ENCODE measurements at regions not wholly inside any gene's neighbourhood (a gene's known extent, or its start where the extent isn't known, plus 50 kb on each side); places are given as distances from the start of the nearest gene placed in this dataset.

DNA sequence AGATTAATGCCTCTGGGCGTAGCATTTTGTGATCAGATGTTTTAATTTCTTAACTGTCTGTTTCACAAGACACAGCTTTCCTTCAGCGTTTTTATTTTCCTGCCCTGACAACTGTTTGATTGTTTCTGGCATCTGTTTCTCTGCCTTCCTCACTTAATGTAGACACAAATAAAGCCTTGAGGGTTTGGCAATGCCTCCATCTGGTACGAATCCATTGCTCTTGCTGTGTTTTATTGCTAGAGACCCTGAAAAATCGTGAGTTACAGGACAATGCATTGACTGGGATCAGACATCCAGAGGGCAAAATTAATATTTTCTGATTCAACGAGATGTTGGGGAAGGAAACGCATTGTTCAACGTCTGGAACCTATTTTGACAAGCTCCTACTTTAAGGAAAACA lies 363.5 kb downstream of the MRPL39 start:
- Histone ChIP-seq H2BK12ac (ENCODE audit: low read length in 2 of 2) (no peak overlapping the region), H3K4me2 (ENCODE audit: low read length, poor library complexity, severe bottlenecking) (no peak overlapping the region), H3K4me1 (ENCODE audit: control insufficient read depth, insufficient read depth, low read depth, low read length) (no peaks in the 10 kb centered on the region), H3K4ac (ENCODE audit: low read depth in 1 of 2, low read length in 2 of 2) (no peak overlapping the region), H3K79me1 (replicated peaks; ENCODE audit: low read length, poor library complexity, severe bottlenecking) (no peaks in the 10 kb centered on the region), H3K14ac (ENCODE audit: low read length in 2 of 2) (no peak overlapping the region), H2AK5ac (ENCODE audit: low read length, severe bottlenecking) (no peak overlapping the region), H3K27ac (ENCODE audit: low read length, poor library complexity, severe bottlenecking) (no peak overlapping the region), H4K8ac (ENCODE audit: low read length) (no peak overlapping the region), H3K4me3 (ENCODE audit: insufficient read depth in 1 of 2, low read depth in 1 of 2, low read length in 2 of 2) (no peak overlapping the region), H2BK120ac (ENCODE audit: low read depth, low read length) (no peak overlapping the region), H2BK5ac (ENCODE audit: low read depth, low read length, poor library complexity, severe bottlenecking) (no peak overlapping the region), H2BK15ac (ENCODE audit: low read depth, poor library complexity, severe bottlenecking) (no peak overlapping the region), H4K91ac (ENCODE audit: low read length) (no peak overlapping the region), H2AFZ (ENCODE audit: low read depth, low read length) (no peak overlapping the region), H3K9me3 (ENCODE audit: control insufficient read depth, low read length) (no peaks in the 10 kb centered on the region), H3K18ac (ENCODE audit: low read depth in 1 of 2, low read length in 2 of 2) (no peak overlapping the region), H3K9ac (ENCODE audit: low read length) (no peak overlapping the region), H3K36me3 (ENCODE audit: control insufficient read depth in 1 of 2, insufficient read depth in 2 of 2, low read depth in 1 of 2, low read length in 2 of 2) (no peaks in the 10 kb centered on the region), H3K27me3 (ENCODE audit: control insufficient read depth in 1 of 2, insufficient read depth in 1 of 2, low read length in 2 of 2) (no peaks in the 10 kb centered on the region), H3K23ac (ENCODE audit: low read length in 2 of 2) (no peak overlapping the region)
- WGBS: 61% methylated on average over 7 of the region's 7 CpGs
- DNase-seq: no peak

DNA sequence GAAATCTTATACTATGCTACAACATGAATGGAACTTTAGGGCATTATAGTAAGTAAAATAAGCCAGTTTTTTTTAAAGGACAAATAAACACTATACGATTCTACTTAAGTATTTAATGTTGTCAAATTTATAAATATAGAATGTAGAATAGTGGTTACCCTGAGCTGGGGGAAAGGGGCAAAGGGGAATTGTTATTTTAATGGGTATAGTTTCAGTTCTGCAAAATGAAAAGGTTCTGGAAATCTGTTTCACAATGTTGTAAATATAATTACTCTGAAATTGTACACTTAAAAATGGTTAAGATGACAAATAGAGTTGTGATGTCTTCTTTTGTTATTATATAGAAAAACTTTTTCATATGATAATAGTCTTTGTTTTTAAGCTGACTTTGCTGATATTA lies 366.3 kb downstream of the MRPL39 start:
- Histone ChIP-seq H3K23ac (ENCODE audit: low read length in 2 of 2) (no peak overlapping the region), H3K4ac (ENCODE audit: low read depth in 1 of 2, low read length in 2 of 2) (no peak overlapping the region), H3K9me3 (ENCODE audit: control insufficient read depth, low read length) (peaks cover 15% of the 10 kb centered on the region), H3K79me1 (replicated peaks; ENCODE audit: low read length, poor library complexity, severe bottlenecking) (no peaks in the 10 kb centered on the region), H2BK5ac (ENCODE audit: low read depth, low read length, poor library complexity, severe bottlenecking) (no peak overlapping the region), H3K4me1 (ENCODE audit: control insufficient read depth, insufficient read depth, low read depth, low read length) (no peaks in the 10 kb centered on the region), H2AFZ (ENCODE audit: low read depth, low read length) (no peak overlapping the region), H2AK5ac (ENCODE audit: low read length, severe bottlenecking) (no peak overlapping the region), H3K4me3 (ENCODE audit: insufficient read depth in 1 of 2, low read depth in 1 of 2, low read length in 2 of 2) (no peak overlapping the region), H3K9ac (ENCODE audit: low read length) (no peak overlapping the region), H3K14ac (ENCODE audit: low read length in 2 of 2) (no peak overlapping the region), H2BK12ac (ENCODE audit: low read length in 2 of 2) (no peak overlapping the region), H4K91ac (ENCODE audit: low read length) (no peak overlapping the region), H2BK120ac (ENCODE audit: low read depth, low read length) (no peak overlapping the region), H3K4me2 (ENCODE audit: low read length, poor library complexity, severe bottlenecking) (no peak overlapping the region), H3K18ac (ENCODE audit: low read depth in 1 of 2, low read length in 2 of 2) (no peak overlapping the region), H2BK15ac (ENCODE audit: low read depth, poor library complexity, severe bottlenecking) (no peak overlapping the region), H3K27me3 (ENCODE audit: control insufficient read depth in 1 of 2, insufficient read depth in 1 of 2, low read length in 2 of 2) (no peaks in the 10 kb centered on the region), H3K36me3 (ENCODE audit: control insufficient read depth in 1 of 2, insufficient read depth in 2 of 2, low read depth in 1 of 2, low read length in 2 of 2) (no peaks in the 10 kb centered on the region), H3K27ac (ENCODE audit: low read length, poor library complexity, severe bottlenecking) (no peak overlapping the region), H4K8ac (ENCODE audit: low read length) (no peak overlapping the region)
- WGBS: no CpG with 5 or more reads among the region's 1 CpG
- DNase-seq: no peak

DNA sequence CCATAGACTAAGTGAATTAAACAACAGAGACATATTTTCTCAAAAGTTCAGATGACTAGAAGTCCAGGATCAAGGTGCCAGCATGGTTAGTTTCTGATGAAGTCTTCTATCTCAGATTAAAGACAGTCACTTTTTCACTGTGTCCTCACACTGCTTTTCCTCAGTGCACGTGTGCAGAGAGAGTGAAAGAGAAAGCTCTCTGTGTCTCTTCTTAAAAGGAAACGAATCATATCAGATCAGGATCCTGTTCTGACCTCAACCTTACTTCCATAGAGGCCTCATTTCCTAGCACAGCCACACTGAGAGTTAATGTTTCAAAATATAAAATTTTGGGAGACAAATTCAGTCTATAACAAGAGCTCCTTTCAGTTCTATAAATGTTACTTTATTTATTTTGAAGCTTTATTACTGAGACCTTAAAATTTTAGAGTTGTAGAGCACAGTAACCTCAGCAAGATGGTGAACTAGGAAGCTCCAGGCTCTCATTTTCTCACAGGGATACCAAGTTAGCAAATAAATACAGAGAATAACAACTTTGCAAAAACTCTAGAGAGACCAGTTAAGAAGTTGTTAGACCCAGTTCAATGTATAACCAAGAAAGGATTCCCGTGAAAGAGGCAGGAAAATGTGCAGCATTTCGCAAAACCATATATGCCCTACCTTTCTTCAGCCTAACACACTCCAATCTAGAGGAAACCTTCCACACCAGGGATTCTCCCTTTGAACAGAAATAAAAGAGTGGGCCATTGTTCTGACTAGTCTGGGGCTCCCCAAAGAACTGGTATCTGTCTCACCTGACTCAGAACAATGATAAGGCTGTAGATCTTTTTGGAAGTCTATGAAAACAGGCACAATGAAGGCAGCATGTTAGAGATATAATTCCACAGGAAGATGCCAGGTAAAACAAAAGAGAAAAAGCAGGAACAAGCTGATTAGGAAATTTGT lies 372.2 kb downstream of the MRPL39 start:
- no peak overlapping the region for H3K14ac ChIP-seq (ENCODE audit: low read length in 2 of 2)

DNA sequence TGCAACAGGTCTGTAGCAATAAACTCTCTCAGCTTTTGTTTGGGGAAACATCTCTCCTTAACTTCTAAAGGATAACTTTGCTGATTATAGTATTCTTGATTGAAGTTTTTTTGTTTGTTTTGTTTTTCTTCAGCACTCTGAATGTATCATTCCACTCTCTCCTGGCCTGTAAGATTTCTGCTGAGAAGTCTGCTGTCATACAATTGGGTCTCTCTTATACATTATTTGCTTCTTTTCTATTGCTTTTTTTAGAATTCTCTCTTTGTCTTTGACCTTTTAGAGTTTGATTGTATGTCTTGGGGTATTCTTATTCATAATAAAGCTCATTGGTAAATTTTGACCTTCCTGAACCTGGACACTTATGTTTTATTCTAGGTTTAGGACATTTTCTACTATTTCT lies 386.3 kb downstream of the MRPL39 start:
- H2BK120ac ChIP-seq (ENCODE audit: low read depth, low read length): no peak overlapping the region
- no peak overlapping the region for H3K4ac ChIP-seq (ENCODE audit: low read depth in 1 of 2, low read length in 2 of 2)
- no peaks in the 10 kb centered on the region for H3K79me1 ChIP-seq (replicated peaks; ENCODE audit: low read length, poor library complexity, severe bottlenecking)
- no peak overlapping the region for H2AK5ac ChIP-seq (ENCODE audit: low read length, severe bottlenecking)
- H4K8ac ChIP-seq (ENCODE audit: low read length): no peak overlapping the region
- H2AFZ ChIP-seq (ENCODE audit: low read depth, low read length): no peak overlapping the region
- no peak overlapping the region for H3K23ac ChIP-seq (ENCODE audit: low read length in 2 of 2)
- H2BK12ac ChIP-seq (ENCODE audit: low read length in 2 of 2): no peak overlapping the region
- no peak overlapping the region for H4K91ac ChIP-seq (ENCODE audit: low read length)
- H3K9me3 ChIP-seq (ENCODE audit: control insufficient read depth, low read length): peaks cover 24% of the 10 kb centered on the region
- H3K9ac ChIP-seq (ENCODE audit: low read length): no peak overlapping the region
- H3K4me3 ChIP-seq (ENCODE audit: insufficient read depth in 1 of 2, low read depth in 1 of 2, low read length in 2 of 2): no peak overlapping the region
- no peak overlapping the region for H3K18ac ChIP-seq (ENCODE audit: low read depth in 1 of 2, low read length in 2 of 2)
- no peaks in the 10 kb centered on the region for H3K36me3 ChIP-seq (ENCODE audit: control insufficient read depth in 1 of 2, insufficient read depth in 2 of 2, low read depth in 1 of 2, low read length in 2 of 2)
- H2BK15ac ChIP-seq (ENCODE audit: low read depth, poor library complexity, severe bottlenecking): no peak overlapping the region
- no peak overlapping the region for H3K4me2 ChIP-seq (ENCODE audit: low read length, poor library complexity, severe bottlenecking)
- no peak overlapping the region for H2BK5ac ChIP-seq (ENCODE audit: low read depth, low read length, poor library complexity, severe bottlenecking)
- DNase-seq: no peak
- H3K14ac ChIP-seq (ENCODE audit: low read length in 2 of 2): no peak overlapping the region
- no peaks in the 10 kb centered on the region for H3K27me3 ChIP-seq (ENCODE audit: control insufficient read depth in 1 of 2, insufficient read depth in 1 of 2, low read length in 2 of 2)
- no peaks in the 10 kb centered on the region for H3K4me1 ChIP-seq (ENCODE audit: control insufficient read depth, insufficient read depth, low read depth, low read length)
- H3K27ac ChIP-seq (ENCODE audit: low read length, poor library complexity, severe bottlenecking): no peak overlapping the region

More for the DNA sequence above, 372.2 kb downstream of the MRPL39 start:
- H4K8ac ChIP-seq (ENCODE audit: low read length): no peak overlapping the region
- H2BK120ac ChIP-seq (ENCODE audit: low read depth, low read length): no peak overlapping the region
- no peak overlapping the region for H3K4me2 ChIP-seq (ENCODE audit: low read length, poor library complexity, severe bottlenecking)
- H3K27me3 ChIP-seq (ENCODE audit: control insufficient read depth in 1 of 2, insufficient read depth in 1 of 2, low read length in 2 of 2): no peaks in the 10 kb centered on the region
- H2BK15ac ChIP-seq (ENCODE audit: low read depth, poor library complexity, severe bottlenecking): no peak overlapping the region
- H3K23ac ChIP-seq (ENCODE audit: low read length in 2 of 2): no peak overlapping the region
- H3K9ac ChIP-seq (ENCODE audit: low read length): no peak overlapping the region
- no peak for DNase-seq
- no peak overlapping the region for H2AK5ac ChIP-seq (ENCODE audit: low read length, severe bottlenecking)
- H3K9me3 ChIP-seq (ENCODE audit: control insufficient read depth, low read length): peaks cover 15% of the 10 kb centered on the region
- no peak overlapping the region for H3K4ac ChIP-seq (ENCODE audit: low read depth in 1 of 2, low read length in 2 of 2)
- no peaks in the 10 kb centered on the region for H3K36me3 ChIP-seq (ENCODE audit: control insufficient read depth in 1 of 2, insufficient read depth in 2 of 2, low read depth in 1 of 2, low read length in 2 of 2)
- no peak overlapping the region for H2BK5ac ChIP-seq (ENCODE audit: low read depth, low read length, poor library complexity, severe bottlenecking)
- no peak overlapping the region for H2BK12ac ChIP-seq (ENCODE audit: low read length in 2 of 2)
- no peak overlapping the region for H4K91ac ChIP-seq (ENCODE audit: low read length)
- no peak overlapping the region for H3K18ac ChIP-seq (ENCODE audit: low read depth in 1 of 2, low read length in 2 of 2)
- WGBS: 78% methylated on average over 2 of the region's 4 CpGs
- H2AFZ ChIP-seq (ENCODE audit: low read depth, low read length): no peak overlapping the region
- no peaks in the 10 kb centered on the region for H3K79me1 ChIP-seq (replicated peaks; ENCODE audit: low read length, poor library complexity, severe bottlenecking)
- H3K27ac ChIP-seq (ENCODE audit: low read length, poor library complexity, severe bottlenecking): no peak overlapping the region
- H3K4me3 ChIP-seq (ENCODE audit: insufficient read depth in 1 of 2, low read depth in 1 of 2, low read length in 2 of 2): no peak overlapping the region
- H3K4me1 ChIP-seq (ENCODE audit: control insufficient read depth, insufficient read depth, low read depth, low read length): no peaks in the 10 kb centered on the region

Data from mesenchymal stem cell (in vitro differentiated cells and primary cell).